BE2C (cell line): ENCODE measurements at regions not wholly inside any gene's neighbourhood (a gene's known extent, or its start where the extent isn't known, plus 50 kb on each side); places are given as distances from the start of the nearest gene placed in this dataset.

ENCODE experiments used
- DNase-seq: peaks from one replicate; pipeline ENCODE4 v3.0.0-alpha.2; 2020
- H3K27me3 ChIP-seq: fragments of 250-450 bp; sonication (Bioruptor Pico); 2 replicates; pipeline ENCODE4 v1.5.1; 2020; ENCODE audit warnings: mild to moderate bottlenecking
- H3K36me3 ChIP-seq: fragments of 250-450 bp; sonication (Bioruptor Pico); 2 replicates; pipeline ENCODE4 v1.5.1; 2020; ENCODE audit warnings: mild to moderate bottlenecking
- H3K4me1 ChIP-seq: fragments of 250-450 bp; sonication (Bioruptor Pico); 2 replicates; pipeline ENCODE4 v1.5.1; 2020
- H3K4me3 ChIP-seq: 2 replicates; pipeline ENCODE4 v1.5.1; 2011; ENCODE audit warnings: low read depth, low read length
- H3K9me3 ChIP-seq: fragments of 250-450 bp; sonication (Bioruptor Pico); 2 replicates; pipeline ENCODE4 v1.5.1; 2020
- TF ChIP-seq, protein P1 (sequence below): IDR thresholded peaks from 2 replicates; pipeline ENCODE4 v1.5.1; 2012; ENCODE audit warnings: mild to moderate bottlenecking, low read depth, low read length

DNA sequence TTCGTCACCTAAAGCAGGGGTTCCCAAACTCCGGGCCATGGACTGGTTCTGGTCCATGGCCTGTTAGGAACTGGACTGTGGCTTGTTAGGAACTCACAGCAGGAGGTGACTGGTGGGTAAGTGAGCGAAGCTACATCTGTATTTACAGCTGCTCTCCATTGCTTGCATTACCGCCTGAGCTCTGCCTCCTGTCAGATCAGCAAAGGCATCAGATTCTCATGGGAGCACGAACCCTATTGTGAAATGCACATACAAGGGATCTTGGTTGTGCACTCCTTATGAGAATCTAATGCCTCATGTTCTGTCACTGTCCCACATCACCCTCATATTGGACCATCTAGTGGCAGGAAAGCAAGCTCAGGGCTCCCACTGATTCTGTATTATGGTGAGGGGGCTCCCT is 217.0 kb downstream of the ZFP36L2 start:
- Histone ChIP-seq H3K9me3 (no peaks in the 10 kb centered on the region), H3K4me3 (no peak overlapping the region), H3K4me1 (no peaks in the 10 kb centered on the region), H3K36me3 (no peaks in the 10 kb centered on the region), H3K27me3 (no peaks in the 10 kb centered on the region)
- DNase-seq = no peak
- TF ChIP-seq, protein P1, sequence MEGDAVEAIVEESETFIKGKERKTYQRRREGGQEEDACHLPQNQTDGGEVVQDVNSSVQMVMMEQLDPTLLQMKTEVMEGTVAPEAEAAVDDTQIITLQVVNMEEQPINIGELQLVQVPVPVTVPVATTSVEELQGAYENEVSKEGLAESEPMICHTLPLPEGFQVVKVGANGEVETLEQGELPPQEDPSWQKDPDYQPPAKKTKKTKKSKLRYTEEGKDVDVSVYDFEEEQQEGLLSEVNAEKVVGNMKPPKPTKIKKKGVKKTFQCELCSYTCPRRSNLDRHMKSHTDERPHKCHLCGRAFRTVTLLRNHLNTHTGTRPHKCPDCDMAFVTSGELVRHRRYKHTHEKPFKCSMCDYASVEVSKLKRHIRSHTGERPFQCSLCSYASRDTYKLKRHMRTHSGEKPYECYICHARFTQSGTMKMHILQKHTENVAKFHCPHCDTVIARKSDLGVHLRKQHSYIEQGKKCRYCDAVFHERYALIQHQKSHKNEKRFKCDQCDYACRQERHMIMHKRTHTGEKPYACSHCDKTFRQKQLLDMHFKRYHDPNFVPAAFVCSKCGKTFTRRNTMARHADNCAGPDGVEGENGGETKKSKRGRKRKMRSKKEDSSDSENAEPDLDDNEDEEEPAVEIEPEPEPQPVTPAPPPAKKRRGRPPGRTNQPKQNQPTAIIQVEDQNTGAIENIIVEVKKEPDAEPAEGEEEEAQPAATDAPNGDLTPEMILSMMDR = no peak

DNA sequence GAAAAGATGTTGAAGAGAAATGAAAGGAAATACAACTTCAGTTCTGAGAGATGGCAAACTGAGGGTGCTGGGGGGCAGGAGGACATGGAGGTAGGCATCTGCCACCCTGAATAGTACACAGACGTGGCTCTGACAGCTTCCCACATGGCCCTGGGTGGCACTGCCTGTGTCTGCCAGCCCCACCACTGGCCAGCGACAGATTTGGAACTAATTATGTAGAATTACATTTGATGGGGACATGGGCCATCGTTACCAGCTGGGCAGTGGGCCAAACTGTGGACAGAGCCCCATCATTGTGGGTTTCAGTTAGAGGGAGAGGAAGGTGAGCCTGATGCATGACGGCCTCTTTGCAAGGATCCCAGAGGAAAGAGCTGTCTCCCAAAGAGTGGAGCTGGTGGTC is 216.0 kb upstream of the HAAO start:
- Histone ChIP-seq H3K4me1 (no peaks in the 10 kb centered on the region), H3K36me3 (no peaks in the 10 kb centered on the region), H3K27me3 (no peaks in the 10 kb centered on the region), H3K9me3 (no peaks in the 10 kb centered on the region), H3K4me3 (no peak overlapping the region)
- TF ChIP-seq, protein P1 = no peak
- DNase-seq = no peak

DNA sequence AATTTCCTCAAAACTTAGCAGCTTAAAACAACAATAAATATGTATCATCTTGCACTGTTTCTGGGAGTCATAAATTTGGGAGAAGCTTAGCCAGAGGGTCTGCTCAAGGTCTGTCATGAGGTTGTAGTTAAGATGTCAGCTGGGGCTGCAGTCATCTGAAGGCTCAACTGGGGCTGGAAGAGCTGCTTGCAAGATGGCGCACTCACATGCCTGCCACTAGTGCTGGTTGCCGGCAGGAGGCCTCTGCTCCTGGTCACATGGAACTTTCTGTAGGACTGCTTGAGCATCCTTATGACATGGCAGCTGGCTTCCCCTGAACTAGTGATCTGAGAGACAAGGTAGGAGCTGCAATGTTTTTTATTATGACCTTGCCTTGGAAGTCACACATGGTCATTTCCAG is 215.5 kb upstream of the HAAO start:
- H3K27me3 ChIP-seq = no peaks in the 10 kb centered on the region
- H3K9me3 ChIP-seq = no peaks in the 10 kb centered on the region
- H3K36me3 ChIP-seq = no peaks in the 10 kb centered on the region
- H3K4me1 ChIP-seq = no peaks in the 10 kb centered on the region
- TF ChIP-seq, protein P1 = no peak
- DNase-seq = no peak
- no peak overlapping the region for H3K4me3 ChIP-seq

DNA sequence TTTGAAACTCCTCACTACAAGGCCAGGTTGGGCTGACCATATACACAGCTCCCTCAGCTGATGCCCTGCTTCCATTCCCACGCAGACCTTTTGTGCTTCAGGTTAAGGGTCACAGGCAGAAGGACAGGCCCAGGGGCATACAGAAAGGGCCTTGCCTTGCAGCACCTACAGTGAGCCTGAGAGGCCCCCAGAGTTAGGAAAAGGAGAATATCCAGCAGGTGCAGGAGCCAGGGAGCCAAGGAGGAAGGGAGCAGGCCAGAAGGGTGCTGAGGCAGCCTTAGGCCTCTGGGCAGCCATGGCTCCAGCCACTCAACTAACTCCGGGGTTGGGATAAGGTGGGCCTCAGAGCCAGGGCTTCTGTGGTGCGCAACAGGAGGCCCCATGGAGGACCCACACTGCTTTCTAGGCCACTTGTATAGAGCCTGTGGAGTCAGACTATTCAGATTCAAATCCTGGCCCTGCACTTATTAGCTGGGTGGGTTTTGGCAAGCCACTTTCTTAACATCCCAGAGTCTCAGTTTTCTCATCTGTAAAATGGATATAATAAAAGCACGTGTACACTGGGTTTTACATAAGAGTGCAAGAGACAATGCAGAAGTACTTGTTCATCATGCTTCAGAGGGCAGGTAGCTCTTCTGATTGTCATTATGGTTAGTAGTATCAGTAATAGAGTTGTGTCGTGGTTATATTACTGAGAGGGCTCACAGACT is 214.6 kb upstream of the HAAO start:
- H3K4me1 ChIP-seq = no peaks in the 10 kb centered on the region
- DNase-seq = no peak
- no peaks in the 10 kb centered on the region for H3K27me3 ChIP-seq
- H3K4me3 ChIP-seq = no peak overlapping the region
- TF ChIP-seq, protein P1 = no peak
- no peaks in the 10 kb centered on the region for H3K9me3 ChIP-seq
- H3K36me3 ChIP-seq = no peaks in the 10 kb centered on the region

DNA sequence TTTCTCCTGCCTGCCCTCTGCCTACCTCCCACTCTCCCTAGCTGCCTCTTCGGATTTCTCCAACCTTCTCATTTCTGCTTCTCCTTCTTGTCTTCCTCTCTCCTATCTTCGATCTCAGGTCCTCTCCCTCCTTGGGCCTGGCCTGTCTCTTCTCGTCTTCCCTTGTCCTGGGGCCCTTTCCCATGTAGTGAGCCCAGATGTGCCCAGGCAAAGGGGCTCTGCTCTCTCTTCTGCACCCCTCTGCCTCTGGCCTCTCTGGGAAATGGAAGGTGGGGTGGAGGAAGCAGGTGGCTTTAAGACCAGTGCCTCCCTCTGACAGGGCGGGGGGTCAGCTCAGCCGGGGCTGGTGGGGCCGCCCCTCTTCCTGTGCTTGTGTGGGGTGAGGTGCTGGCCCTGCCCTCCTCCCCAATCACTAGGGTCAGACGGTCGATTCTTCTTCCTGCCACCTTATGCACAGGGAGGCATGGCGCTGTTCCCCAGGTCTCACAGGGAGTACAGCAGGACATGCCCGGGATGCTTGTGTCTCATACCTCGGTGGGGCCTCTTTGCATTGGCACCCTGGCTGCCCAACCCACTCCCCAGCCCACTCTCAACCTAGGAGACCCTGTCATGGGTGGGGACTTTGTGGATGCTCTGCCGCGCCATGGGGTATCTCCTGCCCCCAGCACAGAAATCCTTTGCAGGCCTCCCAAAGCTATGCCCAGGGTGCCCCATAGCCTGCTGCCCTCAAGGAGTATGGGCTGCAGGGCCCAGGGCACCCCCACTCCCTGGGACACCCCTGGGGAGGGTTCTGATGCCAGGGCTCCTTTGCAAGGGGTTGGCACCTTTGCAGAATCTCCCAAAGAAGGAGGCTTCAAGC is 213.8 kb upstream of the HAAO start:
- Histone ChIP-seq H3K36me3 (no peaks in the 10 kb centered on the region), H3K4me1 (no peaks in the 10 kb centered on the region), H3K9me3 (no peaks in the 10 kb centered on the region), H3K27me3 (no peaks in the 10 kb centered on the region), H3K4me3 (no peak overlapping the region)
- no peak for DNase-seq
- TF ChIP-seq, protein P1 = no peak
